Fibroblast of lung (primary cell): ENCODE measurements at regions not wholly inside any gene's neighbourhood (a gene's known extent, or its start where the extent isn't known, plus 50 kb on each side); places are given as distances from the start of the nearest gene placed in this dataset.

ENCODE experiments used
- EZH2 ChIP-seq: IDR thresholded peaks from 2 replicates; pipeline ENCODE4 v1.5.1; 2012; ENCODE audit warnings: low read length, control low read depth, mild to moderate bottlenecking; ENCODE audit errors: missing control alignments
- TF ChIP-seq, protein P1 (sequence below), 2 donors: IDR thresholded peaks in 1 of 2; conservative IDR thresholded peaks in 1 of 2; 1 replicate in 1 of 2; 2 replicates in 1 of 2; pipeline ENCODE4 v1.5.1; 2011 to 2012; ENCODE audit warnings: low read length in 2 of 2, control low read depth in 1 of 2, inconsistent platforms in 1 of 2, low read depth in 1 of 2, mild to moderate bottlenecking in 1 of 2

DNA sequence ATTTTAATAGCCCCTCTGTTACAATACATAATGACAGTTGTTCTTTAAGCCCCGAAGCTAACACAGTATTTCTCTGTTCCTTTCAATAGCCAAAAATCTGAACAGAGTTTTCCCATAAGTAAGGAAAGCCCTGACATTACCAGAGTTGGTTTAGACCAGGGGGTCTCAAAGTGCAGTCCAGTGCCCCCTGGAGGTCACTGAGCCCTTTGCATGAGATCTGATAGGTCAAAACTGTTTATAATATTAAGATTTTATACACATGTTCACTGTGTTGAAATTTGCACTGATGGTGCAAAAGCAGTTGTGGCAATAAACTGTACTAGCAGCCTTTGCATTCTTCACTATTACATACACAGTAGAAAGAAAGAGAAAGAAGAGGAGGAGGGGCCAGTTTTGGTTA, 177.1 kb downstream of the SPANXN3 start:
- TF ChIP-seq, protein P1, sequence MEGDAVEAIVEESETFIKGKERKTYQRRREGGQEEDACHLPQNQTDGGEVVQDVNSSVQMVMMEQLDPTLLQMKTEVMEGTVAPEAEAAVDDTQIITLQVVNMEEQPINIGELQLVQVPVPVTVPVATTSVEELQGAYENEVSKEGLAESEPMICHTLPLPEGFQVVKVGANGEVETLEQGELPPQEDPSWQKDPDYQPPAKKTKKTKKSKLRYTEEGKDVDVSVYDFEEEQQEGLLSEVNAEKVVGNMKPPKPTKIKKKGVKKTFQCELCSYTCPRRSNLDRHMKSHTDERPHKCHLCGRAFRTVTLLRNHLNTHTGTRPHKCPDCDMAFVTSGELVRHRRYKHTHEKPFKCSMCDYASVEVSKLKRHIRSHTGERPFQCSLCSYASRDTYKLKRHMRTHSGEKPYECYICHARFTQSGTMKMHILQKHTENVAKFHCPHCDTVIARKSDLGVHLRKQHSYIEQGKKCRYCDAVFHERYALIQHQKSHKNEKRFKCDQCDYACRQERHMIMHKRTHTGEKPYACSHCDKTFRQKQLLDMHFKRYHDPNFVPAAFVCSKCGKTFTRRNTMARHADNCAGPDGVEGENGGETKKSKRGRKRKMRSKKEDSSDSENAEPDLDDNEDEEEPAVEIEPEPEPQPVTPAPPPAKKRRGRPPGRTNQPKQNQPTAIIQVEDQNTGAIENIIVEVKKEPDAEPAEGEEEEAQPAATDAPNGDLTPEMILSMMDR (conservative IDR thresholded peaks at IDR 0.05 in 1 of 2, IDR thresholded peaks at IDR 0.05 in 1 of 2; ENCODE audit: low read depth in 1 of 2, low read length in 2 of 2) = no peak
- no peak for TF ChIP-seq EZH2
